Tibial artery (tissue), 4 donors: ENCODE measurements at regions not wholly inside any gene's neighbourhood (a gene's known extent, or its start where the extent isn't known, plus 50 kb on each side); places are given as distances from the start of the nearest gene placed in this dataset.

Source experiments
- DNase-seq, 2 donors: peaks; one replicate each; pipeline ENCODE4 v3.0.0-alpha.2; 2019
- H3K27ac ChIP-seq, 2 donors: fragments of 200-600 bp; sonication (generic) in 1 of 2; 1 replicate in 1 of 2; 2 replicates in 1 of 2; pipeline ENCODE4 v1.5.1; 2018 to 2019; ENCODE audit warnings: mild to moderate bottlenecking in 1 of 2
- H3K27me3 ChIP-seq, 2 donors: fragments of 200-600 bp; sonication (generic) in 1 of 2; one replicate each; pipeline versions ENCODE4 v1.5.1 to v1.6.0; 2016 to 2019
- H3K36me3 ChIP-seq, 3 donors: fragments of 200-600 bp; sonication (generic) in 2 of 3; one replicate each; pipeline ENCODE4 v1.5.1; 2016 to 2019; ENCODE audit warnings: mild to moderate bottlenecking in 2 of 3
- H3K4me1 ChIP-seq, 4 donors: fragments of 200-600 bp; sonication (generic) in 2 of 4; 1 replicate in 3 of 4; 2 replicates in 1 of 4; pipeline ENCODE4 v1.5.1; 2016 to 2019
- H3K4me3 ChIP-seq, 2 donors: fragments of 200-600 bp; sonication (generic) in 1 of 2; 1 replicate in 1 of 2; 2 replicates in 1 of 2; pipeline ENCODE4 v1.5.1; 2018 to 2019; ENCODE audit warnings: mild to moderate bottlenecking in 2 of 2
- H3K9me3 ChIP-seq, 3 donors: fragments of 200-600 bp; sonication (generic) in 1 of 3; one replicate each; pipeline ENCODE4 v1.5.1; 2016 to 2019
- CTCF ChIP-seq, 2 experiments: fragments of 200-600 bp in 1 of 2; fragments of 450-650 bp in 1 of 2; IDR thresholded peaks; one replicate each; pipeline ENCODE4 v1.5.1; 2017 to 2019; ENCODE audit warnings: antibody characterized with exemption in 2 of 2, mild to moderate bottlenecking in 1 of 2, moderate library complexity in 1 of 2
- intact Hi-C: fragments of 100-400 bp; cut with DNase I; formaldehyde crosslinking; loops from one replicate; pipeline ENCODE4 v1.15.0; 2023; ENCODE audit warnings: low total_unique reads

- intact Hi-C loops = no loop called here
- Histone ChIP-seq H3K4me1 (peaks cover 0 to 9% (median 4%) of the 10 kb centered on the region in 4 donors), H3K36me3 (no peaks in the 10 kb centered on the region), H3K27me3 (peaks cover 0 to 18% of the 10 kb centered on the region in 2 donors), H3K9me3 (no peaks in the 10 kb centered on the region), H3K27ac (no peak overlapping the region), H3K4me3 (no peak overlapping the region)
- TF ChIP-seq CTCF (IDR thresholded peaks at IDR 0.05) = no peak
- DNase-seq = no peak
Measured at GRCh38 chr11:69904161-69904973, 85.2 kb upstream of the FGF3 start.

GRCh38 chr11:69904974-69905535, 85.8 kb upstream of the FGF3 start:
- intact Hi-C loops = no loop called here
- DNase-seq = no peak

GRCh38 chr11:69905611-69906452, 86.6 kb upstream of the FGF3 start:
- H3K27me3 ChIP-seq = peaks cover 0 to 18% of the 10 kb centered on the region in 2 donors
- intact Hi-C loops = no loop called here

More at GRCh38 chr11:69904974-69905535, 85.8 kb upstream of the FGF3 start:
- no peak for TF ChIP-seq CTCF (IDR thresholded peaks at IDR 0.05)
- no peaks in the 10 kb centered on the region for H3K9me3 ChIP-seq
- peaks cover 0 to 13% (median 7%) of the 10 kb centered on the region in 4 donors for H3K4me1 ChIP-seq
- peaks cover 0 to 18% of the 10 kb centered on the region in 2 donors for H3K27me3 ChIP-seq
- H3K27ac ChIP-seq = no peak overlapping the region
- H3K36me3 ChIP-seq = no peaks in the 10 kb centered on the region
- no peak overlapping the region for H3K4me3 ChIP-seq

GRCh38 chr11:69906453-69906907, 87.3 kb upstream of the FGF3 start:
- intact Hi-C loops = no loop called here
- DNase-seq = no peak

More at GRCh38 chr11:69905611-69906452, 86.6 kb upstream of the FGF3 start:
- DNase-seq = no peak
- no peak overlapping the region for H3K4me3 ChIP-seq
- no peaks in the 10 kb centered on the region for H3K9me3 ChIP-seq
- peaks cover 0 to 13% (median 6%) of the 10 kb centered on the region in 4 donors for H3K4me1 ChIP-seq
- H3K36me3 ChIP-seq = no peaks in the 10 kb centered on the region
- H3K27ac ChIP-seq = no peak overlapping the region
- TF ChIP-seq CTCF (IDR thresholded peaks at IDR 0.05) = no peak

More at GRCh38 chr11:69906453-69906907, 87.3 kb upstream of the FGF3 start:
- no peak overlapping the region for H3K4me3 ChIP-seq
- no peak overlapping the region for H3K27ac ChIP-seq
- H3K36me3 ChIP-seq = no peaks in the 10 kb centered on the region
- no peaks in the 10 kb centered on the region for H3K9me3 ChIP-seq
- H3K27me3 ChIP-seq = peaks cover 0 to 18% of the 10 kb centered on the region in 2 donors
- peaks cover 0 to 18% (median 10%) of the 10 kb centered on the region in 4 donors for H3K4me1 ChIP-seq
- no peak for TF ChIP-seq CTCF (IDR thresholded peaks at IDR 0.05)
